ENCODE measurements at regions not wholly inside any gene's neighbourhood (a gene's known extent, or its start where the extent isn't known, plus 50 kb on each side); places are given as distances from the start of the nearest gene placed in this dataset.

GRCh38 chr1:67601955-67602354, 83.0 kb upstream of the GADD45A start (continued):
- TF ChIP-seq REST (IDR thresholded peaks at IDR 0.05) (no peak), ELK1 (IDR thresholded peaks at IDR 0.05; ENCODE audit: low read depth, low read length) (no peak), MAZ (IDR thresholded peaks at IDR 0.05; ENCODE audit: borderline replicate concordance, low read depth, low read length) (no peak)
- TF ChIP-seq, protein P1, sequence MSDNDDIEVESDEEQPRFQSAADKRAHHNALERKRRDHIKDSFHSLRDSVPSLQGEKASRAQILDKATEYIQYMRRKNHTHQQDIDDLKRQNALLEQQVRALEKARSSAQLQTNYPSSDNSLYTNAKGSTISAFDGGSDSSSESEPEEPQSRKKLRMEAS (IDR thresholded peaks at IDR 0.05), result no peak

DNA sequence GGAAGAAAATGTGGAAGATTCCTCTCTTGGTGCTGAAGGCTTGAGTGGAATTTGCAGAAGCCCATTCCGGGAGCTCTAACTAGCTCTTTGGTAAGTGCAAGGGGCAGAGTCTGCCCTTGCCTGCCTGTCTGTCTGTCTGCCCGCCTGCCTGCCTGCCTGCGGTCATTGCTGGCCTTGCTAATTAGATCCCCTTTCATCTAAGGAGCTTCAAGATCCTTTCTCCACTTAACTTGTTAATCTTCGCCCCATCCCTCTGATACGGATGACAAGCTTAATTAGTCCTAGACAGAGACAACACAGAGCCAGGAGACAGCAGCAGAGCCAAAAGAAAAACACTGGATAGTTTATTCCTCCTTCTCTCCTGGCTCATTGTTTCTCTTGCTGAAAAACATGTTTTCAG, 80.2 kb upstream of the GADD45A start:
- Histone ChIP-seq H3K9me3 (no peaks in the 10 kb centered on the region), H3K4me1 (no peaks in the 10 kb centered on the region), H3K27ac (no peak overlapping the region), H3K4me3 (no peak overlapping the region), H3K4me2 (no peak overlapping the region)
- POLR2A ChIA-PET, result no interaction called here
- ATAC-seq (no peak), DNase-seq (ENCODE audit: low read depth in 1 of 2, low spot score in 1 of 2) (no peak), FAIRE-seq (no peak)
- 83% methylated on average over 5 of the region's 5 CpGs for WGBS (ENCODE audit: missing lambda C conversion rate)
- TF ChIP-seq HOXB5 (CRISPR knock-in tag; IDR thresholded peaks at IDR 0.05), result no peak
- no peak for TF ChIP-seq KDM5A (IDR thresholded peaks at IDR 0.05)
- CTCF ChIA-PET, result no interaction called here

- FAIRE-seq (no peak), ATAC-seq (no peak), DNase-seq (ENCODE audit: low read depth in 1 of 2, low spot score in 1 of 2) (no peak)
- no peak overlapping the region for H3K4me3 ChIP-seq
- TF ChIP-seq NFE2L2 (conservative IDR thresholded peaks at IDR 0.05; ENCODE audit: low read length) (no peak), RCOR1 (IDR thresholded peaks at IDR 0.05; ENCODE audit: low read depth, low read length) (no peak), HDAC2 (IDR thresholded peaks at IDR 0.05) (no peak), ELK1 (IDR thresholded peaks at IDR 0.05; ENCODE audit: low read depth, low read length) (no peak), HOXA7 (CRISPR knock-in tag; IDR thresholded peaks at IDR 0.05) (no peak), EHMT2 (IDR thresholded peaks at IDR 0.05; ENCODE audit: low read depth) (no peak), HEYL (CRISPR knock-in tag; IDR thresholded peaks at IDR 0.05) (no peak), MYC (IDR thresholded peaks at IDR 0.05; ENCODE audit: borderline replicate concordance, low read length) (no peak), RNF2 (IDR thresholded peaks at IDR 0.05; ENCODE audit: borderline replicate concordance, low read depth) (no peak), CEBPB (IDR thresholded peaks at IDR 0.05) (no peak)
- CTCF ChIA-PET, result interaction anchor here (0.8 kb wide), 1 partner anchor 47 kb away, joined by 3 read pairs; no protein-coding TSS in a partner anchor
- no peaks in the 10 kb centered on the region for H3K4me1 ChIP-seq
- H3K27ac ChIP-seq, result no peak overlapping the region
- POLR2A ChIA-PET, result no interaction called here
- no peaks in the 10 kb centered on the region for H3K9me3 ChIP-seq
- no peak overlapping the region for H3K4me2 ChIP-seq
- 95% methylated on average over 6 of the region's 7 CpGs for WGBS (ENCODE audit: missing lambda C conversion rate)
Measured at GRCh38 chr1:67605209-67605780, 79.7 kb upstream of the GADD45A start.

GRCh38 chr1:67607286-67607685, 77.7 kb upstream of the GADD45A start:
- POLR2A ChIA-PET, result no interaction called here
- no peak overlapping the region for H3K4me3 ChIP-seq
- DNase-seq (ENCODE audit: low read depth in 1 of 2, low spot score in 1 of 2) (no peak), ATAC-seq (no peak), FAIRE-seq (no peak)
- CTCF ChIA-PET, result interaction anchor here (1.2 kb wide), 1 partner anchor 72 kb away, joined by 3 read pairs; no protein-coding TSS in a partner anchor
- H3K4me1 ChIP-seq, result no peaks in the 10 kb centered on the region
- H3K4me2 ChIP-seq, result no peak overlapping the region
- no peaks in the 10 kb centered on the region for H3K9me3 ChIP-seq
- 76% methylated on average over 3 of the region's 4 CpGs for WGBS (ENCODE audit: missing lambda C conversion rate)
- no peak overlapping the region for H3K27ac ChIP-seq
- no peak for TF ChIP-seq ESRRA (IDR thresholded peaks at IDR 0.05; ENCODE audit: borderline replicate concordance, low read length)
- no peak for TF ChIP-seq KDM5A (IDR thresholded peaks at IDR 0.05)
- TF ChIP-seq JUNB (IDR thresholded peaks at IDR 0.05), result no peak
- TF ChIP-seq POLR2A (IDR thresholded peaks at IDR 0.05; ENCODE audit: low read length), result no peak
- TF ChIP-seq HEYL (CRISPR knock-in tag; IDR thresholded peaks at IDR 0.05), result no peak
- TF ChIP-seq HOXA7 (CRISPR knock-in tag; IDR thresholded peaks at IDR 0.05), result no peak
- TF ChIP-seq POLR2AphosphoS2 (conservative IDR thresholded peaks at IDR 0.05; ENCODE audit: low read length), result no peak
- no peak for TF ChIP-seq RCOR1 (IDR thresholded peaks at IDR 0.05; ENCODE audit: low read depth, low read length)
- TF ChIP-seq PHF8 (IDR thresholded peaks at IDR 0.05; ENCODE audit: borderline replicate concordance, low read depth), result no peak
- TF ChIP-seq GATA3 (IDR thresholded peaks at IDR 0.05; ENCODE audit: borderline replicate concordance), result no peak
- TF ChIP-seq HOXB5 (CRISPR knock-in tag; IDR thresholded peaks at IDR 0.05), result no peak
- TF ChIP-seq HMGXB4 (CRISPR knock-in tag; IDR thresholded peaks at IDR 0.05; ENCODE audit: borderline replicate concordance), result no peak
- TF ChIP-seq, protein P2, sequence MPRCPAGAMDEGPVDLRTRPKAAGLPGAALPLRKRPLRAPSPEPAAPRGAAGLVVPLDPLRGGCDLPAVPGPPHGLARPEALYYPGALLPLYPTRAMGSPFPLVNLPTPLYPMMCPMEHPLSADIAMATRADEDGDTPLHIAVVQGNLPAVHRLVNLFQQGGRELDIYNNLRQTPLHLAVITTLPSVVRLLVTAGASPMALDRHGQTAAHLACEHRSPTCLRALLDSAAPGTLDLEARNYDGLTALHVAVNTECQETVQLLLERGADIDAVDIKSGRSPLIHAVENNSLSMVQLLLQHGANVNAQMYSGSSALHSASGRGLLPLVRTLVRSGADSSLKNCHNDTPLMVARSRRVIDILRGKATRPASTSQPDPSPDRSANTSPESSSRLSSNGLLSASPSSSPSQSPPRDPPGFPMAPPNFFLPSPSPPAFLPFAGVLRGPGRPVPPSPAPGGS (IDR thresholded peaks at IDR 0.05), result no peak
